ENCODE measurements at regions not wholly inside any gene's neighbourhood (a gene's known extent, or its start where the extent isn't known, plus 50 kb on each side); places are given as distances from the start of the nearest gene placed in this dataset.
"Not testable (repeated sequence)": the region's sequence is repeated elsewhere in the genome, so short reads cannot be mapped to it uniquely, and the experiment has no call there.

- CTCF ChIA-PET; H3K4me1 Mint-ChIP-seq; DNase-seq; H3K9me3 Mint-ChIP-seq; H3K27ac Mint-ChIP-seq; POLR2A ChIA-PET; H3K4me3 Mint-ChIP-seq; H3K36me3 Mint-ChIP-seq (ENCODE audit: low read depth); H3K27me3 Mint-ChIP-seq: not testable (repeated sequence)
Measured at GRCh38 chr16:31816141-31816540, 57.5 kb upstream of the ZNF267 start.

DNA sequence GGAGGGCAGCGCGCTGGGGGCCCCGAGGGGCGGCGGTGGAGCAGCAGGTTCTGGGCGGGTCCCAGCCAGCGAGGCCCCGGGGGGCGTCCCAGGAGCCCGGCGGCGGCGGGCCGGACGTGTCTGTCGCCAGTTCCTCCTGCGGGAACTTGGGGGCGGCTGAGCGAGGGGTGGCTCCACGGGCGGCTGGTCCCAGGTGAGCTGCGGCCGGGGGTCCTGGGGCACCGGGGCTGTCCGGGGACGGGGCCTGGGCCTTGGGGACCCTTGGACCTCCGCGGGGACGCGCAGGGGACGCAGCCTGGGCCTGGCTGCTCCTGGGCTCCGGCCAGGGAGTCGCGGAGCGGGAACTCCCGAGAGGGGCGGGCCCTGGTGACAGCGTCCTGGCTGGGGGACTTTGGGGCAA lies 54.2 kb upstream of the ZNF267 start:
- Mint-ChIP-seq H3K36me3 (ENCODE audit: low read depth) (no peaks in the 10 kb centered on the region), H3K9me3 (peaks cover 11% of the 10 kb centered on the region), H3K4me1 (no peaks in the 10 kb centered on the region), H3K4me3 (no peak overlapping the region), H3K27ac (no peak overlapping the region), H3K27me3 (no peaks in the 10 kb centered on the region)
- POLR2A ChIA-PET, result no interaction called here
- CTCF ChIA-PET, result no interaction called here
- no peak for DNase-seq

- Mint-ChIP-seq H3K27me3 (no peaks in the 10 kb centered on the region), H3K27ac (no peak overlapping the region), H3K9me3 (peaks cover 11% of the 10 kb centered on the region), H3K36me3 (ENCODE audit: low read depth) (no peaks in the 10 kb centered on the region), H3K4me3 (no peak overlapping the region), H3K4me1 (no peaks in the 10 kb centered on the region)
- DNase-seq, result no peak
- ChIA-PET POLR2A (no interaction called here), CTCF (no interaction called here)
Measured at GRCh38 chr16:31819948-31820347, 53.7 kb upstream of the ZNF267 start.

Data from activated CD4-positive, alpha-beta memory T cell treated with anti-CD3 and anti-CD28 coated beads, Interleukin-2, amount 10 ng/mL, durations not matched to agents 7 days and 5 days (primary cell).